ENCODE measurements at regions not wholly inside any gene's neighbourhood (a gene's known extent, or its start where the extent isn't known, plus 50 kb on each side); places are given as distances from the start of the nearest gene placed in this dataset.

DNA sequence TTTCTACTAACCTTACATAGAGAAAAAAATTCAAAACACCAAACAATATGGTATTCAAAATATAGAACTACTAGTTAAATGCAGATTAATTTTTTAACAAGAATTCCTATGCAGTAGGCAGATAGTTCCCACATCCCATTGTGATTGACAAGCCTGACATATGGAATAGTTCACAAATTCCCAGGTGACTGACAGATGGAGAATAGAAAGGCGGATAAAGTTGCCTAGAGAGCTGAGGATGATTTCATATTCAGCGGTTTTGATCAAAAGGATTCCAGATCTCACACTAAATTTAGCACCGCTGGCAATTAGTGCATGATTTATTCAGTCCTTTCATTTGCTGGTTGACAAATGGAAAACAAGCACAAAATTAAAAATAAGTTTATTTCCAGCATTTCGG lies 733.7 kb upstream of the POU3F3 start:
- no peak overlapping the region for H3K9ac ChIP-seq (ENCODE audit: insufficient read depth in 1 of 2, low read length in 2 of 2)
- no peak for ATAC-seq (ENCODE audit: insufficient read depth, low FRiP score)
- no peak for DNase-seq
- no peak overlapping the region for H3K27ac ChIP-seq (ENCODE audit: low read depth in 1 of 2, low read length in 1 of 2)
- peaks cover 0 to 2% (median 0%) of the 10 kb centered on the region in 4 donors for H3K9me3 ChIP-seq (ENCODE audit: control insufficient read depth in 4 of 4, insufficient read depth in 3 of 4, low read length in 3 of 4)
- TF ChIP-seq, protein P1, sequence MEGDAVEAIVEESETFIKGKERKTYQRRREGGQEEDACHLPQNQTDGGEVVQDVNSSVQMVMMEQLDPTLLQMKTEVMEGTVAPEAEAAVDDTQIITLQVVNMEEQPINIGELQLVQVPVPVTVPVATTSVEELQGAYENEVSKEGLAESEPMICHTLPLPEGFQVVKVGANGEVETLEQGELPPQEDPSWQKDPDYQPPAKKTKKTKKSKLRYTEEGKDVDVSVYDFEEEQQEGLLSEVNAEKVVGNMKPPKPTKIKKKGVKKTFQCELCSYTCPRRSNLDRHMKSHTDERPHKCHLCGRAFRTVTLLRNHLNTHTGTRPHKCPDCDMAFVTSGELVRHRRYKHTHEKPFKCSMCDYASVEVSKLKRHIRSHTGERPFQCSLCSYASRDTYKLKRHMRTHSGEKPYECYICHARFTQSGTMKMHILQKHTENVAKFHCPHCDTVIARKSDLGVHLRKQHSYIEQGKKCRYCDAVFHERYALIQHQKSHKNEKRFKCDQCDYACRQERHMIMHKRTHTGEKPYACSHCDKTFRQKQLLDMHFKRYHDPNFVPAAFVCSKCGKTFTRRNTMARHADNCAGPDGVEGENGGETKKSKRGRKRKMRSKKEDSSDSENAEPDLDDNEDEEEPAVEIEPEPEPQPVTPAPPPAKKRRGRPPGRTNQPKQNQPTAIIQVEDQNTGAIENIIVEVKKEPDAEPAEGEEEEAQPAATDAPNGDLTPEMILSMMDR (IDR thresholded peaks at IDR 0.05; ENCODE audit: control extremely low read depth, extremely low read depth), result no peak
- no peaks in the 10 kb centered on the region for H3K27me3 ChIP-seq (ENCODE audit: control insufficient read depth in 3 of 3, insufficient read depth in 3 of 3, low read length in 2 of 3)
- no peaks in the 10 kb centered on the region for H3K36me3 ChIP-seq (ENCODE audit: control insufficient read depth in 4 of 4, insufficient read depth in 4 of 4, low read length in 4 of 4)
- no peak overlapping the region for H3K4me3 ChIP-seq
- WGBS, 2 donors, result 93 to 95% methylated on average over 4 of the region's 4 CpGs
- no peaks in the 10 kb centered on the region for H3K4me1 ChIP-seq (ENCODE audit: control insufficient read depth in 5 of 5, insufficient read depth in 5 of 5, low read length in 5 of 5)

DNA sequence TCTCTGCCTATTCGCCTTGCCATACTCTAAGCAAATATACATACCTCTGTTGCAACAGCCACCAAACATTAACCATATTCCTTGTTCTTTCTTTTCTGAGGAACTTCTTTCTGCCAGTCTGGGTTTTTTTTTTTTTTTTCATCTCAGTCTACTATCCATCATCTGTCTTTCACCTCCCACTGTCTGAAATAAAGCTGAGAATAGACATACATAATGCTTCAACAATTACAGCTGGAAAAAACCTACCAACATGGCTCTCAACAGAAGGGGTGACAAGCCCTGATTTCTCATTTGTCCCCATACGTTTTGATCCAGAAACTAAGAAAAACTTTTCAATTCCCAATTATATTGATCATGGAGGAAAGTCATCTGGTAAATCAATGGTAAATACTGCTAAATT lies 728.8 kb upstream of the POU3F3 start:
- Histone ChIP-seq H3K27me3 (ENCODE audit: control insufficient read depth in 3 of 3, insufficient read depth in 3 of 3, low read length in 2 of 3) (no peaks in the 10 kb centered on the region), H3K4me3 (no peak overlapping the region), H3K4me1 (ENCODE audit: control insufficient read depth in 5 of 5, insufficient read depth in 5 of 5, low read length in 5 of 5) (no peaks in the 10 kb centered on the region), H3K9me3 (ENCODE audit: control insufficient read depth in 4 of 4, insufficient read depth in 3 of 4, low read length in 3 of 4) (peaks cover 0 to 2% (median 0%) of the 10 kb centered on the region in 4 donors), H3K9ac (ENCODE audit: insufficient read depth in 1 of 2, low read length in 2 of 2) (no peak overlapping the region), H3K36me3 (ENCODE audit: control insufficient read depth in 4 of 4, insufficient read depth in 4 of 4, low read length in 4 of 4) (no peaks in the 10 kb centered on the region), H3K27ac (ENCODE audit: low read depth in 1 of 2, low read length in 1 of 2) (no peak overlapping the region)
- TF ChIP-seq, protein P1 (IDR thresholded peaks at IDR 0.05; ENCODE audit: control extremely low read depth, extremely low read depth), result no peak
- ATAC-seq (ENCODE audit: insufficient read depth, low FRiP score), result no peak
- no peak for DNase-seq
- 75 to 77% methylated on average over 2 of the region's 2 CpGs for WGBS, 2 donors

GRCh38 chr2:104127049-104127770 lies 726.7 kb upstream of the POU3F3 start:
- no peak overlapping the region for H3K27ac ChIP-seq (ENCODE audit: low read depth in 1 of 2, low read length in 1 of 2)
- DNase-seq, result no peak
- H3K9me3 ChIP-seq (ENCODE audit: control insufficient read depth in 4 of 4, insufficient read depth in 3 of 4, low read length in 3 of 4), result peaks cover 0 to 2% (median 0%) of the 10 kb centered on the region in 4 donors
- H3K9ac ChIP-seq (ENCODE audit: insufficient read depth in 1 of 2, low read length in 2 of 2), result no peak overlapping the region
- no peak for ATAC-seq (ENCODE audit: insufficient read depth, low FRiP score)
- no peaks in the 10 kb centered on the region for H3K4me1 ChIP-seq (ENCODE audit: control insufficient read depth in 5 of 5, insufficient read depth in 5 of 5, low read length in 5 of 5)
- TF ChIP-seq, protein P1 (IDR thresholded peaks at IDR 0.05; ENCODE audit: control extremely low read depth, extremely low read depth), result no peak
- no peaks in the 10 kb centered on the region for H3K27me3 ChIP-seq (ENCODE audit: control insufficient read depth in 3 of 3, insufficient read depth in 3 of 3, low read length in 2 of 3)
- no peak overlapping the region for H3K4me3 ChIP-seq
- H3K36me3 ChIP-seq (ENCODE audit: control insufficient read depth in 4 of 4, insufficient read depth in 4 of 4, low read length in 4 of 4), result no peaks in the 10 kb centered on the region

- H3K27ac ChIP-seq (ENCODE audit: low read depth in 1 of 2, low read length in 1 of 2), result no peak overlapping the region
- no peaks in the 10 kb centered on the region for H3K4me1 ChIP-seq (ENCODE audit: control insufficient read depth in 5 of 5, insufficient read depth in 5 of 5, low read length in 5 of 5)
- no peak for DNase-seq
- TF ChIP-seq, protein P1 (IDR thresholded peaks at IDR 0.05; ENCODE audit: control extremely low read depth, extremely low read depth), result no peak
- H3K4me3 ChIP-seq, result no peak overlapping the region
- H3K9ac ChIP-seq (ENCODE audit: insufficient read depth in 1 of 2, low read length in 2 of 2), result no peak overlapping the region
- H3K9me3 ChIP-seq (ENCODE audit: control insufficient read depth in 4 of 4, insufficient read depth in 3 of 4, low read length in 3 of 4), result no peaks in the 10 kb centered on the region
- H3K36me3 ChIP-seq (ENCODE audit: control insufficient read depth in 4 of 4, insufficient read depth in 4 of 4, low read length in 4 of 4), result no peaks in the 10 kb centered on the region
- no peaks in the 10 kb centered on the region for H3K27me3 ChIP-seq (ENCODE audit: control insufficient read depth in 3 of 3, insufficient read depth in 3 of 3, low read length in 2 of 3)
- 80 to 85% methylated on average over 3 of the region's 3 CpGs for WGBS, 2 donors
- no peak for ATAC-seq (ENCODE audit: insufficient read depth, low FRiP score)
Measured at GRCh38 chr2:104140361-104140760, 713.6 kb upstream of the POU3F3 start.
